ENCODE measurements at regions not wholly inside any gene's neighbourhood (a gene's known extent, or its start where the extent isn't known, plus 50 kb on each side); places are given as distances from the start of the nearest gene placed in this dataset.

- Mint-ChIP-seq H3K4me3 (no peak overlapping the region), H3K9me3 (peaks cover 3% of the 10 kb centered on the region), H3K4me1 (peaks cover 6% of the 10 kb centered on the region), H3K36me3 (ENCODE audit: low read depth) (no peaks in the 10 kb centered on the region), H3K27ac (ENCODE audit: unreplicated experiment) (no peak overlapping the region), H3K27me3 (ENCODE audit: low read depth) (no peaks in the 10 kb centered on the region)
- no peak for TF ChIP-seq CTCF (conservative IDR thresholded peaks at IDR 0.05)
- DNase-seq (ENCODE audit: low read depth, low spot score): no peak
These were observed 96.8 kb upstream of the MLIP start for GRCh38 chr6:54014440-54014839.

GRCh38 chr6:54017877-54018276, 93.4 kb upstream of the MLIP start:
- no peak overlapping the region for H3K4me3 Mint-ChIP-seq

GRCh38 chr6:54018722-54019121, 92.5 kb upstream of the MLIP start:
- Mint-ChIP-seq H3K4me1 (no peaks in the 10 kb centered on the region), H3K27ac (ENCODE audit: unreplicated experiment) (no peak overlapping the region), H3K36me3 (ENCODE audit: low read depth) (no peaks in the 10 kb centered on the region), H3K4me3 (no peak overlapping the region), H3K27me3 (ENCODE audit: low read depth) (no peaks in the 10 kb centered on the region), H3K9me3 (peaks cover under 1% of the 10 kb centered on the region)
- DNase-seq (ENCODE audit: low read depth, low spot score): no peak
- TF ChIP-seq CTCF (conservative IDR thresholded peaks at IDR 0.05): no peak

More at GRCh38 chr6:54017877-54018276, 93.4 kb upstream of the MLIP start:
- Mint-ChIP-seq H3K9me3 (peaks cover 3% of the 10 kb centered on the region), H3K27me3 (ENCODE audit: low read depth) (no peaks in the 10 kb centered on the region), H3K27ac (ENCODE audit: unreplicated experiment) (no peak overlapping the region), H3K4me1 (no peaks in the 10 kb centered on the region), H3K36me3 (ENCODE audit: low read depth) (no peaks in the 10 kb centered on the region)
- no peak for DNase-seq (ENCODE audit: low read depth, low spot score)
- no peak for TF ChIP-seq CTCF (conservative IDR thresholded peaks at IDR 0.05)

GRCh38 chr6:54019860-54020259, 91.4 kb upstream of the MLIP start:
- TF ChIP-seq CTCF (conservative IDR thresholded peaks at IDR 0.05): no peak
- Mint-ChIP-seq H3K27ac (ENCODE audit: unreplicated experiment) (no peak overlapping the region), H3K36me3 (ENCODE audit: low read depth) (no peaks in the 10 kb centered on the region), H3K27me3 (ENCODE audit: low read depth) (no peaks in the 10 kb centered on the region), H3K9me3 (no peaks in the 10 kb centered on the region), H3K4me1 (no peaks in the 10 kb centered on the region), H3K4me3 (no peak overlapping the region)
- no peak for DNase-seq (ENCODE audit: low read depth, low spot score)

GRCh38 chr6:54020334-54020733, 90.9 kb upstream of the MLIP start:
- DNase-seq (ENCODE audit: low read depth, low spot score): no peak
- no peak overlapping the region for H3K4me3 Mint-ChIP-seq
- H3K9me3 Mint-ChIP-seq: no peaks in the 10 kb centered on the region
- no peaks in the 10 kb centered on the region for H3K36me3 Mint-ChIP-seq (ENCODE audit: low read depth)
- no peak overlapping the region for H3K27ac Mint-ChIP-seq (ENCODE audit: unreplicated experiment)
- H3K27me3 Mint-ChIP-seq (ENCODE audit: low read depth): no peaks in the 10 kb centered on the region
- H3K4me1 Mint-ChIP-seq: no peaks in the 10 kb centered on the region
- TF ChIP-seq CTCF (conservative IDR thresholded peaks at IDR 0.05): no peak
